PC-3 (cell line): ENCODE measurements at regions not wholly inside any gene's neighbourhood (a gene's known extent, or its start where the extent isn't known, plus 50 kb on each side); places are given as distances from the start of the nearest gene placed in this dataset.
"Not testable (repeated sequence)": the region's sequence is repeated elsewhere in the genome, so short reads cannot be mapped to it uniquely, and the experiment has no call there.

ENCODE experiments used
- ATAC-seq: fragments of 200-7000 bp; cut with Tn5 transposase; 2 replicates; pipeline ENCODE4 v1.9.1; 2020; ENCODE audit warnings: mild to moderate bottlenecking, moderate library complexity
- BruUV-seq: library from RNA; stranded (reverse); fragments of 400-500 nt; replicated peaks from 2 replicates; lab custom pipeline; 2021; lab: Mats Ljungman, UMichigan
- CTCF ChIA-PET: fragments of 300-600 bp; sonication (Branson Sonifier 250); formaldehyde crosslinking; loops from one replicate; lab custom pipeline; 2022; ENCODE audit warnings: antibody characterized with exemption; lab: Charles Lee
- POLR2A ChIA-PET: fragments of 300-600 bp; sonication (Branson Sonifier 250); formaldehyde crosslinking; loops from one replicate; lab custom pipeline; 2022; ENCODE audit warnings: antibody characterized with exemption; ENCODE audit not compliant: unreplicated experiment; lab: Charles Lee
- DNase-seq: peaks from one replicate; pipeline ENCODE4 v3.0.0-alpha.2; 2015
- H2AFZ ChIP-seq: fragments of 300-600 bp; sonication (generic); 2 replicates; pipeline ENCODE4 v1.6.0; 2016; ENCODE audit warnings: antibody characterized with exemption, low read length
- H3F3A ChIP-seq: fragments of 300-600 bp; sonication (generic); one replicate; pipeline ENCODE4 v1.6.0; 2017; ENCODE audit warnings: antibody characterized with exemption, low read length, control low read depth, mild to moderate bottlenecking; ENCODE audit not compliant: unreplicated experiment
- H3K27ac ChIP-seq: fragments of 300-600 bp; sonication (generic); 2 replicates; pipeline ENCODE4 v1.5.1; 2016; ENCODE audit warnings: mild to moderate bottlenecking, low read length
- H3K27me3 ChIP-seq: fragments of 300-600 bp; sonication (generic); 2 replicates; pipeline ENCODE4 v1.6.1; 2016; ENCODE audit warnings: low read length, mixed read lengths
- H3K36me3 ChIP-seq: fragments of 300-600 bp; sonication (generic); 2 replicates; pipeline ENCODE4 v1.6.1; 2016; ENCODE audit warnings: low read depth, mixed run types, low read length, mixed read lengths
- H3K4me1 ChIP-seq: fragments of 300-600 bp; sonication (generic); 2 replicates; pipeline ENCODE4 v1.5.1; 2016; ENCODE audit warnings: low read length; ENCODE audit not compliant: insufficient read depth
- H3K4me2 ChIP-seq: fragments of 300-600 bp; sonication (generic); 2 replicates; pipeline ENCODE4 v1.6.0; 2016; ENCODE audit warnings: low read length
- H3K4me3 ChIP-seq: fragments of 300-600 bp; sonication (generic); 2 replicates; pipeline ENCODE4 v1.5.1; 2016; ENCODE audit warnings: mild to moderate bottlenecking, low read length, mixed read lengths
- H3K79me2 ChIP-seq: fragments of 300-600 bp; sonication (generic); 2 replicates; pipeline ENCODE4 v1.6.1; 2017; ENCODE audit warnings: low read length, mixed read lengths
- H3K9ac ChIP-seq: fragments of 300-600 bp; sonication (generic); 2 replicates; pipeline ENCODE4 v1.6.0; 2016; ENCODE audit warnings: mild to moderate bottlenecking, low read length
- H3K9me2 ChIP-seq: fragments of 300-600 bp; sonication (generic); replicated peaks from 2 replicates; pipeline ENCODE4 v1.6.1; 2016; ENCODE audit warnings: mixed run types, low read length, mixed read lengths
- H3K9me3 ChIP-seq: fragments of 300-600 bp; sonication (generic); 2 replicates; pipeline ENCODE4 v1.6.1; 2016; ENCODE audit warnings: low read length, mixed read lengths
- H4K20me1 ChIP-seq: fragments of 300-600 bp; sonication (generic); 2 replicates; pipeline ENCODE4 v1.6.1; 2016; ENCODE audit warnings: low read length, mixed read lengths
- EZH2 ChIP-seq: fragments of 300-600 bp; sonication (generic); IDR thresholded peaks from one replicate; pipeline ENCODE4 v1.6.1; 2017; ENCODE audit warnings: antibody characterized with exemption, mild to moderate bottlenecking, low read length; ENCODE audit not compliant: unreplicated experiment
- EZH2phosphoT487 ChIP-seq: fragments of 300-600 bp; sonication (generic); IDR thresholded peaks from 2 replicates; pipeline ENCODE4 v1.6.1; 2018; ENCODE audit warnings: mild to moderate bottlenecking, antibody characterized with exemption, low read length, borderline replicate concordance
- intact Hi-C: fragments of 100-400 bp; cut with micrococcal nuclease; formaldehyde crosslinking; loops from 2 replicates; pipeline ENCODE4 v1.9.0; 2023
- TF ChIP-seq, protein P1 (sequence below): fragments of 300-600 bp; sonication (generic); conservative IDR thresholded peaks from 2 replicates; pipeline ENCODE4 v1.5.1; 2017; ENCODE audit warnings: antibody characterized with exemption, low read depth, mild to moderate bottlenecking, low read length

DNA sequence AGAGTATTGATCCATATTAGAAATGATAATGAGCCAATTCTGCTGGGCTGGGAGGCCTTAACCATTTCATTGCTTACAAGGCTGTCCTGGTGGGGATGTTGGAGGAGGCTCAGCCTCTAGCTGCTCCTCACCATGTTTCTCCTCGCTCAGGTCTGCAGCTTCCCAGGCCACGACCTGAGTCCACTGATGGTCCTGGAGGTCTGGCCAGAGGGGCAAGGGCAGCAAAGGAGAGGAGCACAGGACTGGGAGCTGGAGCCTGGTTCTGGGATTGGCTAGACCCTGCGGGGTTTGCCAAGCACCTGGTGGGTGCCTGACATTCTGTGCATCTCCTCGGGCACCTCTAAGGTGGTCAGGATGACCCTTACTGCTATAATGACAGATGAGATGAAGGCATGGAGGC, 92.6 kb downstream of the KIF26A start:
- Histone ChIP-seq H3K4me3 (no peak overlapping the region), H3F3A (no peaks in the 10 kb centered on the region), H4K20me1 (no peaks in the 10 kb centered on the region), H3K79me2 (no peaks in the 10 kb centered on the region), H2AFZ (no peak overlapping the region), H3K4me2 (no peak overlapping the region), H3K27ac (no peak overlapping the region), H3K36me3 (no peaks in the 10 kb centered on the region), H3K27me3 (peaks cover 14% of the 10 kb centered on the region; the same call in 1 of the 2 replicates), H3K4me1 (peaks cover 8% of the 10 kb centered on the region), H3K9ac (no peak overlapping the region), H3K9me3 (no peaks in the 10 kb centered on the region), H3K9me2 (no peaks in the 10 kb centered on the region)
- no peak for TF ChIP-seq EZH2phosphoT487
- no peak for TF ChIP-seq EZH2
- intact Hi-C loops: no loop called here
- DNase-seq (no peak), ATAC-seq (no peak)
- no TSS peak for BruUV-seq
- CTCF ChIA-PET: no interaction called here
- POLR2A ChIA-PET: no interaction called here

DNA sequence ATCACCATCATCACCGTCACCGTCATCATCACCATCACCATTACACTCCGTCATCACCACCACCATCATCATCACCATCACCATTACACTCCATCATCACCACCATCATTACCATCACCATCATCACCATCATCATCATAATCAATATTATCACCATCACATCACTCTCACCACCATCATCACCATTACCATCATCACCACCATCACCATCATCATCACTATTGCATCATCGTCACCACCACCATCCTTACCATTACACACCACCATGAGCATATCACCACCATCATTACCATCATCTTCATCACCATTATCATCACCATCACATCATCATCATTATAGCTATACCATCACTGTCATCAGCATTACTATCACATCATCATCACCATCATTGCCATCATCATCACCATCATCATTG, 93.7 kb downstream of the KIF26A start:
- no peak for ATAC-seq
- no peaks in the 10 kb centered on the region for H3K36me3 ChIP-seq
- H3K27me3 ChIP-seq: peaks cover 14% of the 10 kb centered on the region; the same call in 1 of the 2 replicates
- H3K4me1 ChIP-seq: no peaks in the 10 kb centered on the region
- TF ChIP-seq EZH2 (no peak), EZH2phosphoT487 (no peak)
- TF ChIP-seq, protein P1, sequence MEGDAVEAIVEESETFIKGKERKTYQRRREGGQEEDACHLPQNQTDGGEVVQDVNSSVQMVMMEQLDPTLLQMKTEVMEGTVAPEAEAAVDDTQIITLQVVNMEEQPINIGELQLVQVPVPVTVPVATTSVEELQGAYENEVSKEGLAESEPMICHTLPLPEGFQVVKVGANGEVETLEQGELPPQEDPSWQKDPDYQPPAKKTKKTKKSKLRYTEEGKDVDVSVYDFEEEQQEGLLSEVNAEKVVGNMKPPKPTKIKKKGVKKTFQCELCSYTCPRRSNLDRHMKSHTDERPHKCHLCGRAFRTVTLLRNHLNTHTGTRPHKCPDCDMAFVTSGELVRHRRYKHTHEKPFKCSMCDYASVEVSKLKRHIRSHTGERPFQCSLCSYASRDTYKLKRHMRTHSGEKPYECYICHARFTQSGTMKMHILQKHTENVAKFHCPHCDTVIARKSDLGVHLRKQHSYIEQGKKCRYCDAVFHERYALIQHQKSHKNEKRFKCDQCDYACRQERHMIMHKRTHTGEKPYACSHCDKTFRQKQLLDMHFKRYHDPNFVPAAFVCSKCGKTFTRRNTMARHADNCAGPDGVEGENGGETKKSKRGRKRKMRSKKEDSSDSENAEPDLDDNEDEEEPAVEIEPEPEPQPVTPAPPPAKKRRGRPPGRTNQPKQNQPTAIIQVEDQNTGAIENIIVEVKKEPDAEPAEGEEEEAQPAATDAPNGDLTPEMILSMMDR: no peak
- H2AFZ ChIP-seq: no peak overlapping the region
- H3K27ac ChIP-seq: no peak overlapping the region
- H3K4me3 ChIP-seq: no peak overlapping the region
- H4K20me1 ChIP-seq: no peaks in the 10 kb centered on the region
- POLR2A ChIA-PET: no interaction called here
- no peak for DNase-seq
- no peaks in the 10 kb centered on the region for H3K79me2 ChIP-seq
- CTCF ChIA-PET: no interaction called here
- H3K9me2 ChIP-seq: no peaks in the 10 kb centered on the region
- H3K4me2 ChIP-seq: no peak overlapping the region
- no TSS peak for BruUV-seq
- H3K9me3 ChIP-seq: no peaks in the 10 kb centered on the region
- no peak overlapping the region for H3K9ac ChIP-seq
- H3F3A ChIP-seq: no peaks in the 10 kb centered on the region
- intact Hi-C loops: no loop called here

DNA sequence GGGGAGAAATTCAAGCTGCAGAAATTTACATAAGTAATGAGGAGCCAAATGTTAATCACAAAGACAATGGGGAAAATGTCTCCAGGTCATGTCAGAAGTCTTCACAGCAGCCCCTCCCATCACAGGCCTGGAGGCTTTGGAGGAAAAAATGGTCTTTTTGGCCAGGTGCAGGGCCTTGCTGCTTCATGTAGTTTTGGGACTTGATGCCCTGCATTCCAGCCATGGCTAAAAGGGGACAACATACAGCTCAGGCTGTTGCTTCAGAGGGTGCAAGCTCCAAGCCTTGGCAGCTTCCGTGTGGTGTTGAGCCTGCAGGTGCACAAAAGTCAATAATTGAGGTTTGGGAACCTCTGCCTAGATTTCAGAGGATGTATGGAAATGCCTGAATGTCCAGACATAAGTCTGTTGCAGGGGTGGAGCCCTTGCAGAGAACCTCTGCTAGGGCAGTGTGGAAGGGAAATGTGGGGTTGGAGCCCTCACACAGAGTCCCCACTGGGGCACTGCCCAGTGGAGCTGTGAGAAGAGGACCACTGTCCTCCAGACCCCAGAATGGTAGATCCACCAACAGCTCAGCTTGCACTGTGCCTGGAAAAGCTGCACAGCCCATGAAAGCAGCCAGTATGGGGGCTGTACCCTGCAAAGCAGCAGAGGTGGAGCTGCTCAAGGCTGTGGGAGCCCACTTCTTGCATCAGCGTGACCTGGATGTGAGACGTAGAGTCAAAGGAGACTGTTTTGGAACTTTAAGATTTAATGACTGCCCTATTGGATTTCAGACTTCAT, 95.8 kb downstream of the KIF26A start:
- H3K27ac ChIP-seq, intact Hi-C loops, DNase-seq, H4K20me1 ChIP-seq, BruUV-seq, H3K9me2 ChIP-seq, ATAC-seq, H3K9me3 ChIP-seq, H3F3A ChIP-seq, H3K4me2 ChIP-seq, CTCF ChIA-PET, H3K36me3 ChIP-seq, H3K9ac ChIP-seq, POLR2A ChIA-PET, H3K4me1 ChIP-seq, H2AFZ ChIP-seq, H3K79me2 ChIP-seq, H3K4me3 ChIP-seq: not testable (repeated sequence)
- peaks cover 20% of the 10 kb centered on the region; the same call in 1 of the 2 replicates for H3K27me3 ChIP-seq
